Activated CD8-positive, alpha-beta T cell treated with anti-CD3 and anti-CD28 coated beads for 36 hours (primary cell): ENCODE measurements at regions not wholly inside any gene's neighbourhood (a gene's known extent, or its start where the extent isn't known, plus 50 kb on each side); places are given as distances from the start of the nearest gene placed in this dataset.

Source experiments
- ATAC-seq: fragments of 200-7000 bp; cut with Tn5 transposase; one replicate; pipeline ENCODE4 v1.10.0; 2021; ENCODE audit warnings: mild to moderate bottlenecking, moderate library complexity
- CTCF ChIA-PET: fragments of 350-600 bp; sonication (Branson Sonifier 250); formaldehyde crosslinking; loops from one replicate; lab custom pipeline; 2021; ENCODE audit warnings: antibody characterized with exemption; lab: Charles Lee
- POLR2A ChIA-PET: fragments of 350-600 bp; sonication (Branson Sonifier 250); formaldehyde crosslinking; loops from one replicate; lab custom pipeline; 2021; ENCODE audit warnings: antibody characterized with exemption; lab: Charles Lee
- DNase-seq: peaks from one replicate; pipeline ENCODE4 v3.0.0-alpha.2; 2020
- H3K27ac Mint-ChIP-seq: one replicate; pipeline ENCODE4 v1.8.0; 2021; ENCODE audit warnings: mild to moderate bottlenecking, mixed read lengths
- H3K27me3 Mint-ChIP-seq: one replicate; pipeline ENCODE4 v1.8.0; 2021; ENCODE audit warnings: mixed read lengths
- H3K36me3 Mint-ChIP-seq: one replicate; pipeline ENCODE4 v1.8.0; 2021; ENCODE audit warnings: low read depth, mixed read lengths
- H3K4me1 Mint-ChIP-seq: one replicate; pipeline ENCODE4 v1.8.0; 2021; ENCODE audit warnings: low read depth, mixed read lengths
- H3K4me3 Mint-ChIP-seq: one replicate; pipeline ENCODE4 v1.8.0; 2021; ENCODE audit warnings: mild to moderate bottlenecking, moderate library complexity, mixed read lengths
- H3K9me3 Mint-ChIP-seq: one replicate; pipeline ENCODE4 v1.8.0; 2021; ENCODE audit warnings: mixed read lengths
- CTCF ChIP-seq: fragments of 200-600 bp; IDR thresholded peaks from one replicate; pipeline ENCODE4 v1.8.0; 2022; ENCODE audit warnings: antibody characterized with exemption, mild to moderate bottlenecking
- intact Hi-C: fragments of 100-400 bp; cut with micrococcal nuclease; formaldehyde crosslinking; loops from one replicate; pipeline ENCODE4 v1.10.0; 2022

- intact Hi-C loops: no loop called here
- Mint-ChIP-seq H3K9me3 (no peaks in the 10 kb centered on the region), H3K27ac (no peak overlapping the region), H3K4me1 (no peaks in the 10 kb centered on the region), H3K36me3 (no peaks in the 10 kb centered on the region), H3K27me3 (peaks cover 8% of the 10 kb centered on the region), H3K4me3 (no peak overlapping the region)
- POLR2A ChIA-PET: no interaction called here
- no peak for DNase-seq
- no peak for TF ChIP-seq CTCF
- CTCF ChIA-PET: no interaction called here
- no peak for ATAC-seq
Observed at GRCh38 chr5:178808886-178809285, 50.9 kb upstream of the ZNF354B start.

GRCh38 chr5:178801021-178801420, 58.7 kb upstream of the ZNF354B start:
- intact Hi-C loops: no loop called here
- ATAC-seq (no peak), DNase-seq (no peak)
- no peak overlapping the region for H3K27ac Mint-ChIP-seq
- POLR2A ChIA-PET: no interaction called here
- CTCF ChIA-PET: no interaction called here
- no peak overlapping the region for H3K4me3 Mint-ChIP-seq
- H3K9me3 Mint-ChIP-seq: peaks cover 2% of the 10 kb centered on the region
- peaks cover 3% of the 10 kb centered on the region for H3K27me3 Mint-ChIP-seq
- peaks cover 3% of the 10 kb centered on the region for H3K4me1 Mint-ChIP-seq
- TF ChIP-seq CTCF: no peak
- H3K36me3 Mint-ChIP-seq: no peaks in the 10 kb centered on the region

GRCh38 chr5:178797546-178798440, 62.0 kb upstream of the ZNF354B start:
- H3K27me3 Mint-ChIP-seq: peaks cover 1% of the 10 kb centered on the region
- ChIA-PET CTCF (no interaction called here), POLR2A (no interaction called here)
- H3K4me1 Mint-ChIP-seq: peaks cover 3% of the 10 kb centered on the region
- H3K27ac Mint-ChIP-seq: no peak overlapping the region
- DNase-seq (no peak), ATAC-seq (no peak)
- intact Hi-C loops: no loop called here
- peaks cover 2% of the 10 kb centered on the region for H3K9me3 Mint-ChIP-seq
- TF ChIP-seq CTCF: no peak
- no peak overlapping the region for H3K4me3 Mint-ChIP-seq
- H3K36me3 Mint-ChIP-seq: no peaks in the 10 kb centered on the region

- no peaks in the 10 kb centered on the region for H3K36me3 Mint-ChIP-seq
- no peak overlapping the region for H3K27ac Mint-ChIP-seq
- ATAC-seq (peak; percentile 94), DNase-seq (peak; percentile 61)
- H3K9me3 Mint-ChIP-seq: peaks cover 2% of the 10 kb centered on the region
- ChIA-PET POLR2A (no interaction called here), CTCF (no interaction called here)
- peaks cover 3% of the 10 kb centered on the region for H3K4me1 Mint-ChIP-seq
- intact Hi-C loops: no loop called here
- H3K27me3 Mint-ChIP-seq: peaks cover under 1% of the 10 kb centered on the region
- TF ChIP-seq CTCF: no peak
- no peak overlapping the region for H3K4me3 Mint-ChIP-seq
Observed at GRCh38 chr5:178797101-178797521, 62.6 kb upstream of the ZNF354B start.

- Mint-ChIP-seq H3K9me3 (peaks cover 2% of the 10 kb centered on the region), H3K4me1 (peaks cover 3% of the 10 kb centered on the region), H3K27ac (no peak overlapping the region), H3K27me3 (no peaks in the 10 kb centered on the region), H3K4me3 (no peak overlapping the region), H3K36me3 (no peaks in the 10 kb centered on the region)
- ATAC-seq: no peak
- no peak for DNase-seq
- intact Hi-C loops: no loop called here
- ChIA-PET POLR2A (no interaction called here), CTCF (no interaction called here)
- TF ChIP-seq CTCF: no peak
Observed at GRCh38 chr5:178796165-178796945, 63.4 kb upstream of the ZNF354B start.
